ENCODE measurements at regions not wholly inside any gene's neighbourhood (a gene's known extent, or its start where the extent isn't known, plus 50 kb on each side); places are given as distances from the start of the nearest gene placed in this dataset.

- peak; percentile 3 for DNase-seq (ENCODE audit: low spot score)
Observed at GRCh38 chr2:59925321-59925720, 628.1 kb downstream of the BCL11A start.

GRCh38 chr2:59924346-59924745 is 629.1 kb downstream of the BCL11A start:
- DNase-seq (ENCODE audit: low spot score) = no peak
- in situ Hi-C loops (cut with HindIII; ENCODE audit: low sequenced_read_pairs) = no loop called here

More at GRCh38 chr2:59925321-59925720, 628.1 kb downstream of the BCL11A start:
- in situ Hi-C loops (cut with HindIII; ENCODE audit: low sequenced_read_pairs) = no loop called here

GRCh38 chr2:59922450-59922849 is 631.0 kb downstream of the BCL11A start:
- DNase-seq (ENCODE audit: low spot score) = no peak
- in situ Hi-C loops (cut with HindIII; ENCODE audit: low sequenced_read_pairs) = no loop called here

GRCh38 chr2:59921743-59922142 is 631.7 kb downstream of the BCL11A start:
- in situ Hi-C loops (cut with HindIII; ENCODE audit: low sequenced_read_pairs) = no loop called here
- DNase-seq (ENCODE audit: low spot score) = no peak

GRCh38 chr2:59920961-59921360 is 632.5 kb downstream of the BCL11A start:
- DNase-seq (ENCODE audit: low spot score) = no peak
- in situ Hi-C loops (cut with HindIII; ENCODE audit: low sequenced_read_pairs) = no loop called here

DNA sequence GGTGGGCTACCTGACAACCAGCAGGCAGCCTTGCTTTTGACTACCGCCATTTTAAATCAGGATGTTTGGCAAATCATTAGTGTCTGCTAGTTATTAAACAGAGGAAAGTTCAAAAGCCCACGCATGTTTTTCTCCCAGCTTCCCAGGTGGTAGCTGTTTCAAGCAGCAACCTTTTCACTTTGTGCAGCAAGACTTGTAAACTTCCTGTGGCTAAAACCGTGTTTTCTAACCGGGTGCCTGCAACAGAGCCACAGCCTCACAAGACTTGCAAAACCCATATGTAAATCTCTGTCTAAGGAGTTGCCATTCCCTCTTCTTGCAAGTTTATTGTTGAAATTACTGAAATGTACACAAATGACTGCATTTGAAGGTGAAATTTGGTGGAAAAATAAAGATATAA is 633.1 kb downstream of the BCL11A start:
- in situ Hi-C loops (cut with HindIII; ENCODE audit: low sequenced_read_pairs) = no loop called here
- no peak for DNase-seq (ENCODE audit: low spot score)

GRCh38 chr2:59919579-59919978 is 633.9 kb downstream of the BCL11A start:
- in situ Hi-C loops (cut with HindIII; ENCODE audit: low sequenced_read_pairs) = no loop called here
- no peak for DNase-seq (ENCODE audit: low spot score)

DNA sequence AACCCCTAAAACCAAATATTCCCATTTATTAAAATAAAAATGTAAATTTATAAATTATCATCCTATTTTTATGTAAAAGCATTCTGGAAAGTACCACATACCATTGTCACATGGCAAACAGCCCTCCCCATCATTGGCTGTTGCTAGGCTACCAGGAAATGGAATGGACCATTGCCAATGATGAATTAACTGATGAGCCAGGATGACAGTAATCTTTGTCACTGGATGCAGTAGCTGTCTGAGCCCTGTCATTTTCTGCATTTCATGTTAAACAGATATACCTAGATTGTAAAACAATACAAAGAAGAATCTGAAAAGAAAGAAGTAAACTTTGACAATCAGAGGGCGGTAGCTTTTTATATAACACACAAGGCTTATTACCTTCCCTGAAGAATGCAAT is 641.4 kb downstream of the BCL11A start:
- in situ Hi-C loops (cut with HindIII; ENCODE audit: low sequenced_read_pairs) = no loop called here
- DNase-seq (ENCODE audit: low spot score) = no peak

GRCh38 chr2:59910166-59910565 is 643.3 kb downstream of the BCL11A start:
- in situ Hi-C loops (cut with HindIII; ENCODE audit: low sequenced_read_pairs) = no loop called here
- DNase-seq (ENCODE audit: low spot score) = no peak

DNA sequence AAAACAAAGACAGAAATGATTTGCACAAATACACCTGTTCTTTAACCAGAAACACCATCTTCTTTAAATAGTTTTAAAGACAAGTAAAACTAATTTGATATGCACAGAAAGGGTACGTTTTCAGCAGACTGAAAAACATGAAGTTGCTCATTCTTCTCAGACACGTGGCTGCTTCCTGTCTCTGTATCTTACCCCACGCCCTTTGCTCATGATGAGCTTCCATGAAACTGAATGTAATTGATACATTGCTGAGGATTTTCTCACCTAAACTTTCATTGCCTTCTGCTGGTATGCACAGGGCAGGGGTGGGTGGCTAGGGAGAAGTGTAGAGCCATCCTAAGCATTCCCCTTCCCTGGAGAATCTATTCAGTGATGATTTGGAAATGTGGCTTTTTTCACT is 644.3 kb downstream of the BCL11A start:
- in situ Hi-C loops (cut with HindIII; ENCODE audit: low sequenced_read_pairs) = no loop called here
- DNase-seq (ENCODE audit: low spot score) = no peak

DNA sequence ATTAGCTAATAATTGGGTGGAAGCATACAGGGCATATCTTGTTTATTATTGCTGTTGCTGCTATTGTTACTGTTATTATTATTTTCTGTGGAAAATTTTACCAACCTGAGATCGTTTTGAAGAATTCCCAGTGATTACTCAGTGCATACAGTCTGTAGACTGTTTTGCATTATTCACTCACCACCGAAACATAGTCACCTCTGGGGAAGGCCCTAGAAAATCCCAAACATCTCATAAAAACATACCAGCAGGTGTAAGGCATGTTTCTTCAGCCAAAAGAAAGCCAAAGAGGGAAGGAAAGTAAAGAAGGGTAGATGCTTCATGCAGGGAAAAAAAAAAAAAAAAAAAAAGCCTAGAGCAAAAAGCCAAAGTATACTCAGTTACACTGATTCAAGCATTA is 647.7 kb downstream of the BCL11A start:
- DNase-seq (ENCODE audit: low spot score) = no peak
- in situ Hi-C loops (cut with HindIII; ENCODE audit: low sequenced_read_pairs) = no loop called here

DNA sequence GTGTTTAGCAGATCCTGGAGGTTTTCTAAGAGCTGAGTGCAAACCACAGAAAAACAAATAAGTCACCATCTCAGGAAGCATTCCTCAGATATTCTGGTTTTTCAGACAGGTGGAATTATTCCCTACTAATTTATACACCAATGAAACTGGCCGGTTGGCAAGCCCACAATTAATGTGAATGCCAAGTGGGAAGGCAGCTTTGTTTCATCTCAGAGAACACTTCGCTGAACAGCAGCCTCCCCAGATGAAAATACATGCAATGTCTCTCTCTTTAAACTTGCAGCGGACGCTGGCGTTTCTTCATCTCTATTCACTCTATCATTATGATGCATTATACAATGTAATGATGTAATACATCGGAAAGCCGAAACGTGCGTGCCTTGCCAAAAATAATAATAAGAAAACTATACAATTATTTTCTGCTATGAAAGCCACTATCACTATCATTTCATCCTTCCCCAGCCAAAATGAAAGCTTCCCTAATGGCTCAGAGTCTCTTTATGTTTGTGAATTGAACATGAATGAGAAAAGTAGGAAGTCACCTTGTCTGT is 649.4 kb downstream of the BCL11A start:
- DNase-seq (ENCODE audit: low spot score) = no peak
- in situ Hi-C loops (cut with HindIII; ENCODE audit: low sequenced_read_pairs) = no loop called here

GRCh38 chr2:59900728-59901452 is 652.6 kb downstream of the BCL11A start:
- DNase-seq (ENCODE audit: low spot score) = peak; percentile 6
- in situ Hi-C loops (cut with HindIII; ENCODE audit: low sequenced_read_pairs) = no loop called here

DNA sequence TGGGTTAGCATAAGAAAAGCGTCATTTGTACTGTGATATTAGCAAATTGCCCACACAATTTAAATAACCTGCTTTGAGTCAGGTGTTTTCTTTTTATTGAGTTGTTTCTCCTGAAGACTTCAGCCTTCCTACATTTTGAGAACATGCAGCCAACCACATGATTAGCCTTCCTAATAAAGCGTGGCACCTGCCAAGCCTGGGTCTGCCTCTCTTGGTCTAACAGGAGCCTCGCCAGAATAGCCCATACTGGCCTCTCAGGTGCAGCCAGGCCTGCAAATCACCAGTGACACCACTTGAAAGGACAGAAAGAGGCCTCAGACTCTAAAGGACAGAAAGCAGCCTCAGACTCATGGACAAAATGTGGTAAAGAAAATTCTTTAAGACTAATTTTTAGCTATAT is 653.8 kb downstream of the BCL11A start:
- in situ Hi-C loops (cut with HindIII; ENCODE audit: low sequenced_read_pairs) = no loop called here

DNA sequence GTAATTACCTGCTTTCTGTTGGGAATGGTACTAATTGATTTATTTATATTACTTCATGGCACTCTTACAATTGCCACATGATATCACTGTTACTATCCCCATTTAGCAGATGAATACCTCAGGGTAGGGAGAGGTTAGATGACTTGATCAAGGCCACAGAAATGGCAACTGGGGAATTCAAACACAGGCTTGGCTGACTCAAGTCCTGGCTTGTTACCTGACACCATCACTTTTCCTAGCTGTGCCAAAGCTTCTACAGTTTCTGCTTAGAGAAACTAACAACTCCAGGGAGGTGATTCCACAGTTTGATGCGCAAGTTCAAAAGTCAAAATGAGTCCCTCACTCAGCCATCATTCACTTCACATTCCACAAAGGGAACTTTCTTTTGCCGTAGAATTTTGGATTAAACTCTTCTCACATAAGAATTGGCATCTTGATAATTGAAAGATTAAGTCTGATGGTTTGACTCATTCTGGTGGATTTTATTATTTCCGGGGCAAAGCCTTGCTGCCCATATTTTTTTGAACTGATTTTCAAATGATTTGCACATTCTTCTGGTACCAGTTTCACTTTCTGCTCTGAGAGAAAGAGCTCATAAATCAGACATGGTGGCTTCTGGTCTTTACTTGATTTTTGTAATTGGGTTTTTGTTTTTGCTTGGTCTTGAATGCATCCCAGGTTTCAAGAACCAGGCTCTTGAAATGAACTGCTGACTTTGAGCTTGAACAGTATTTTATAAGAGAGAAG is 656.8 kb downstream of the BCL11A start:
- DNase-seq (ENCODE audit: low spot score) = no peak
- in situ Hi-C loops (cut with HindIII; ENCODE audit: low sequenced_read_pairs) = no loop called here

More for the DNA sequence above, 653.8 kb downstream of the BCL11A start:
- peak; percentile 82 for DNase-seq (ENCODE audit: low spot score)

- in situ Hi-C loops (cut with HindIII; ENCODE audit: low sequenced_read_pairs) = no loop called here
- no peak for DNase-seq (ENCODE audit: low spot score)
Observed at GRCh38 chr2:59893612-59894011, 659.8 kb downstream of the BCL11A start.

DNA sequence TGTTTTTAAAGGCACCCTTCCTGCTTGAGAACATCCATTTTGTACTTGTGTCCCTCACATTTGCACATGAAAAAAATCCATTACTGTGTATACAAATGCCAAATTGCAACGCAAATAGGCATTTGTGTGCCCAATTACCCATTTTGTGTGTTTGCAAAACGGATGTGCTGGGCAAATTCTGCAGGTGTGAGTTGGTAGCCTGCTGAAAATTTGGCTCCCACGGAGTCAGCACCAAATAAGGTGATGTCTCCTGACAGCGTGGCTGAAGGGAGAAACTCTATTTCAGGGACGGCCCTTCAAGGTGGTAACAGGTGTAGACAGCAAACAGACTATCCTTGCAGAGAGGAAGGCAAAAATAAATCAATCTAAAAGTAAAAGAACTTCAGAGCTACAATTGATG is 661.1 kb downstream of the BCL11A start:
- no peak for DNase-seq (ENCODE audit: low spot score)
- in situ Hi-C loops (cut with HindIII; ENCODE audit: low sequenced_read_pairs) = no loop called here

DNA sequence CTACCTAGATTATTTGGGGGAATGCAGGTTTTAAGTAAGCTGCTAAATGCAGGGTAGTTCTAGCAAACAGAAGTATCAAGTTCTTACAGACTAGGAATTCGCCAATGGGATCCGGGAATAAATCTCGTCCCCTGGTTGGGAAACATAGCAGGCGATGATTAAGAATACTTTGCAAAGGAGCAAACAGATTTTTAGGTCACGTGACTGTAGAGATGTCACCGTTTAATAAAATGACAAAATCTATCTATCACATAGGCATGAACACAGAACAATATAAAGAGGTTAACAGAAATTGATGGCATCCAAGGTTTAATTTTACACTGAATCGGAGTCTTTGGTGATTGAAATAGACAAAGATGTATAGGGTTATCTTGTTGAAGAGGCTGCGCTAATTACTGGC is 664.1 kb downstream of the BCL11A start:
- in situ Hi-C loops (cut with HindIII; ENCODE audit: low sequenced_read_pairs) = no loop called here
- no peak for DNase-seq (ENCODE audit: low spot score)

DNA sequence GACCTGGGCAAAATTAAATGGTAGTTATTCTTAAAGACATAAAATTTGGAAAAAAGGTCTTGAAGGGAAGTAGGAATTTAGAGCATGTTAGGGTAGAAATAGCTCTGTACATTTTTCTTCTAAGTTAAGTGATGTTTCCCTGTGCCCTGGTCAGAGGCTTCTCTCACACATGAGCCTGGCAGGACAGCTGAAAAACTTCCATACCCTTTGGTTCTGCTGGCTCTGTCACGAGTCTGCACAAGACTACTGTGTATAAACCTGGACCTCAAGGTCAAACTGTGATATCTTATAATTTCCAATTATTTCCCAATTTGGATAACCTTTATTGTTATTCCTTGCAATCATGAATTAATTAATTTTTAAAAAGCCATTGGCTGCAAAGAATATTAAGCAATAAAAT is 664.7 kb downstream of the BCL11A start:
- in situ Hi-C loops (cut with HindIII; ENCODE audit: low sequenced_read_pairs) = no loop called here
- no peak for DNase-seq (ENCODE audit: low spot score)

DNA sequence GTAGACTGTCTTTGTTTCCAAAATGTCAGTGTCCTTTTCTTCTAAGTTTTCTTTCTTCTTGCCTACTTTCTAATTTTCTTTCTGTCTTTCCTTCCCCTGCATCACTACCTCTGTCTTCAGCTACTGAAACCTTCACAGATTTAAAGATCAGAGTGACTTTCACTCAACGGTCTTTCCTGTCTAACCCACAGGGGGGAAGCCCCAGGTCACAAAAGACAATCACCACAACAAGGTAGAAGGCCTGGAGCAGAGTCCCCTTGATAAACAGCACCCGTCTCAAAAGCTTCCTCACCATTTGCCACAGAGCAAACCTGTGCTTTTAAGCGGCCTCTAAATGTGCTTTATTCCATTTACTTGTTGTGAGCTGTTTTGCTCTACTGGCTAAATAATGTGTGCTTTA is 665.4 kb downstream of the BCL11A start:
- in situ Hi-C loops (cut with HindIII; ENCODE audit: low sequenced_read_pairs) = no loop called here
- no peak for DNase-seq (ENCODE audit: low spot score)

DNA sequence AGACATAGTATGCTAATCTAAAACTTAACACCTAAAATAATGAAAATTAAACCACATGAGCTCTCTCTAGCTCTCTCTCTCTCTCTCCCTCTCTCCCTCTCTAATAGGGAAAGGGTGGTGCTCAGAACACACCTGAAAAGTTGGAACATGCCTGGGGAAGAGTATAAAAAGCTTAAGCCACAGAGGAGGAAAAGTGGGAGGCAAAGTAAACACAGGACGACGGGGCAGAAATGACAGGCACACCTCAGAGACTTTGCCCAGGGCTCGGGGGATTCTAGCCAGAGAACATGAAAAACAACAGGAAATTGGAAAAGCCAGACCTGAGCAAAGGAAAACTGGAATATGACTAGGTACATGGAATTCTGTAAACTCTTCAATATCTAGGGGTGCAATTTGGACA is 666.1 kb downstream of the BCL11A start:
- DNase-seq (ENCODE audit: low spot score) = no peak
- in situ Hi-C loops (cut with HindIII; ENCODE audit: low sequenced_read_pairs) = no loop called here
